GM18517 (cell line): ENCODE measurements at regions not wholly inside any gene's neighbourhood (a gene's known extent, or its start where the extent isn't known, plus 50 kb on each side); places are given as distances from the start of the nearest gene placed in this dataset.
"Not testable (repeated sequence)": the region's sequence is repeated elsewhere in the genome, so short reads cannot be mapped to it uniquely, and the experiment has no call there.

Source experiments
- ATAC-seq: cut with Tn5 transposase; IDR thresholded peaks from one replicate; pipeline ENCODE4 v1.9.1; 2021; ENCODE audit warnings: mild to moderate bottlenecking, moderate library complexity; ENCODE audit not compliant: unreplicated experiment

DNA sequence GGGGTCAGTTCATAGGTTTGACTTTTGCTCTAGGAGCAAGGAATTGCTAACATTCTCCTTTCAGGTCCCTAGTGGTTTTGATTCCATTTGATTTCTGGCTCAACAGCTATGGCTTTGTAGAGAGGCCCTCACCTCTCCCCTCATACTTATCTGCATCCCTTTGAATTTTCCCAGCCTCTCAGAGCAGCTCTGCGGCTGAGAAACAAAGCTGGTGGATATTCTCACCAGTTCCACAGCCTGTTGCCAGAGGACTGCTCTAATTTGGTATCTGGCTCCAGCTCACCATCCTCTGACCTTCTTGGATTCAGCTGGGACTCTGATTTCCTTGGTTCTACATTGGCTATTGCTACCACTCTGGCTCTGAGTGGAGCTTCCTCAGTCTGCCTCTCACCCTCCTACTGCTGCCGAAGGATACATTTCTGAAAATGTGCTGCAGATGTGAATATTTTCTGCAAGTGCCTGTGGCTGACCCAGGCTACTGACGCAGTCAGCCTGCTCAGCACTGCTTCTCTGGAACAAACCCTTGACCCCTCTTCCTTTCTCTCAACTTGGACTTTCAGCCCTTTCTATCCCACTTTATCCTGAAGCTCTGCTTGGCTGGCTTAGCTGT, 110.9 kb upstream of the ENPEP start:
- no peak for ATAC-seq

DNA sequence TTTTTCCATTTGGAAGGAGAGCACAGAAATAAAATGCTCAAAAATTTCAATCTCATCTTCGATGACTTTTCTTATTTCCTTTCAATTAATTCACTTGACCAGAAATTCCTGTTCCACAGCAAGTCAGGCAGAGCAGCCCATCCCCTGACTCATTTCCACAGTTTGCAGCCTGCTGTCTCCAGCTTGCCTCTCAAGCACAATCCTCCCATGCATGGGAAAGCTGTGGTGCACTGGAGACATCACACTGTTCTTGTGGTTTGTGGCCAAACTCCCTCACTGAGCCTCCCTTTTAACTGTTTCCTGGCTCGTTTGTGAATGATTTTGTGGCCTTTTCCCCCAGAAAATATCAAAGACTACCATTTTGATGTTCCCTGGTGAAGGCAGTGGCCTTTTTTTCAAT, 114.0 kb upstream of the ENPEP start:
- no peak for ATAC-seq

DNA sequence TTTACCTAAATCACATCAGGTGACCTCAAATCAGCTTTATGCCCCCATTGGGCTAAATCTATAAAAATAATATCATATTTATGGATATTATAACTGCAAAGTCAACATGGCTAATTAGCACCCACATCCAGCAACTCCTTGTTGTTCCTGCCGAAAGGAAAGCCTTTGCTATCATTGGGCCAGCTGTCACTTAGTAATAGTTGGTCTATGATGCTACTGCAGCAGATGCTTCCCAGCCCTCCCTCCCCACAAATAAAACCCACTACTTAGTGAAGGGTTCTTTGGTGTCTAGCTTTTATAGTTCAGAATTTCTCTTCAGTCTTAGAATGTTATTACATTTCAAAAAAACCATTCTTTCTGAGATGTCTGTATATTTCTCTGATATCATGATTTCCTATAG, 116.9 kb upstream of the ENPEP start:
- no peak for ATAC-seq

DNA sequence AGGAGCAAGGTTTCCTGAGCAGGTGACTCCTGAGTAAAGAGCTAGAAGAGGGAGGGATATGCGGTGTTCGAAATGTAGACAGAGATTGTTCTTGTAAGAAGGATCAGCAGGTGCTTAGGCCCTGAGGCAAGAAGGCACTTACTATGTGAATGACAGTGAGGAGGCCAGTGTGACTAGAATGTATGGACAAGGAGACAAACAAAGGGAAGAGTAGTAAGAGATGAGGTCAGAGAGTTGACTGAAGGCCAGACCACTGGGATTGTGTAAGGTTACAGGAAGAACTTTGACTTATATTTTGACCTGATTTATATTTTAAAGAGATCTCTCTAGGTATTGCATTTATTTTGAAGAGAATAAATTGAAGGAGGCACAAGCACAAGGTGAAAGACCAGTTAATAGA, 118.4 kb upstream of the ENPEP start:
- no peak for ATAC-seq

- no peak for ATAC-seq
These were observed 121.5 kb upstream of the ENPEP start for GRCh38 chr4:110354460-110354859.

- no peak for ATAC-seq
These were observed 123.1 kb upstream of the ENPEP start for GRCh38 chr4:110352670-110353442.

DNA sequence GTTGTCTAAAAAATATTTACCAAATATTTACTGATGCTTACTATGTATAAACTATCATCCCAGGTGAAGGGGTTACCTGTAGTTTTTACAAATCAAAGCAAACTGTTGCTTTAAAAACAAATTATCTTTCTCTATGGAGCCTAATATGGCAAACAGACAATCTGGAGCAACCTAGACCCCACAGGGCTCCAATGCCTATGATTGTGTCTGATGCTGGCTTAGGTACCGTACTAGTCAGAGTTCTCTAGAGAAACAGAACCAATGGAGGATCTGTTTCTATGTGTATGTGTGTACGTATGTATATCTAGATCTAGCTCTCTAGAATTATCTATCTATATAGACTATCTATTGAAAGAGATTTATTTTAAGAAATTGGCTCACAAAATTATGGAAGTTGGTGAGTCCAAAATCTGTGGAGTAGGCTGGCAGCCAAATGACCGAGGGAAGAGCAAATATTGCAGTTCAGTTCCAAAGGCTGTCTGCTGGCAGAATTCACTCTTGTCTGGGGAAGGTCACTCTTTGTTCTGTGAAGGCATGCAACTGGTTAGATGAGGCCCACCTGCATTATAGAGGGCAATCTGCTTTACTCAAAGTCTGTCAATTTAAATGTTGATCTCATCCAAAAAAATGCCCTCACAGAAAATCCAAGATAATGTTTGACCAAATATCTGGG, 127.1 kb upstream of the ENPEP start:
- ATAC-seq = no peak

GRCh38 chr4:110347805-110348204, 128.2 kb upstream of the ENPEP start:
- ATAC-seq = no peak

DNA sequence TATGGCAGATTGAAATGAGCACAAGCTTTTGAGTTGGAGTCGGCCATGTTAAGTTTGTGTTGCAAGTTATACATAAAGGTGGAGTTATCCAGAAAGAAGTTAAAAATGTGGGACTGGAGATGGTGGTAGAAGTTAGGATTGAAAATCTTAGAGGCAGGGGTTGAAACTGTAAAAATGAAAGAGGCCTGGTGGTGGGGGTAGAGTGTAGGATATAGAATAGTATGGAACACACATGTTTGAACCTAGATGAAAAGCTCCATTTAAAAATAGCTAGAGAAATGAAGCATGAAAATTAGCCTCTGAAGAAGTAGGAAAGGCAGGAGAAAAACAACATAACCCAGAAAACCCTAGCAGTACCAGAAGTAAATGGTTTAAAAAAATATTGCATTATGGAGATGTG, 131.8 kb upstream of the ENPEP start:
- no peak for ATAC-seq

DNA sequence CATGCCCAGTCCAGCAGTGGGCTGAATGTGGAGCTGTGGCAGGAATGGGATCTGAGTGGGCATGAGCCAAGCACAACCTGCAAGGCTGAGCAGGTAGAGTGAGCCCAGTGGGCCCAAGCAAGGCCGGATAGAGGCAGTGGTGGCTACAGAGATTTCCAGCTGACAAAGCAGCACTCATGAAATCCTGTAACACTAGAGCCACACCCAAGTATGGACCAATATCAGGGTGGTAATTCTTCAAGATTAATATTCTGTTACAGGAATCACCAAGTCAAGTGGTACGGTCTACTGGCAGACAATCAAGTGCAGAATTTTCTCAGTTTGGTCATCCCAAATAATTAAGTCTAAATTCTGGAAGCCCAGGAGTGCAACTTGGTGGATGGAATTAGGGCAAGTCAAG, 132.4 kb upstream of the ENPEP start:
- no peak for ATAC-seq

DNA sequence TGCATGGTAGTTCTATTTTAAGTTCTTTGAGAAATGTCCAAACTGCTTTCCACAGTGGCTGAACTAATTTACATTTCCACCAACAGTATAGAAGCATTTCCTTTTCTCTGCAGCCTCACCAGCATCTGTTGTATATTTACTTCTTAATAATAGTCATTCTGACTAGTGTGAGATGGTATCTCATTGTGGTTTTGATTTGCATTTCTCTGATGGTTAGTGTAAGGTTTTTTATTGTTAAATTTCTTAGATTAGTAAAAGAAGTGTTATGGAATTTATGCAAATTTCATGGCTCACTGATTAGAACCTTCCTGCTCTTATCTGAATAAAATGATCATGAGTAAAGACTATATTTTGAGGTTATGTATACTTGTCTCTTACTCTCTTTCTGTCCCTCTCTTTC, 134.8 kb upstream of the ENPEP start:
- peak; percentile 85 for ATAC-seq

GRCh38 chr4:110335399-110335798, 137.0 kb upstream of the ELOVL6 start:
- no peak for ATAC-seq

DNA sequence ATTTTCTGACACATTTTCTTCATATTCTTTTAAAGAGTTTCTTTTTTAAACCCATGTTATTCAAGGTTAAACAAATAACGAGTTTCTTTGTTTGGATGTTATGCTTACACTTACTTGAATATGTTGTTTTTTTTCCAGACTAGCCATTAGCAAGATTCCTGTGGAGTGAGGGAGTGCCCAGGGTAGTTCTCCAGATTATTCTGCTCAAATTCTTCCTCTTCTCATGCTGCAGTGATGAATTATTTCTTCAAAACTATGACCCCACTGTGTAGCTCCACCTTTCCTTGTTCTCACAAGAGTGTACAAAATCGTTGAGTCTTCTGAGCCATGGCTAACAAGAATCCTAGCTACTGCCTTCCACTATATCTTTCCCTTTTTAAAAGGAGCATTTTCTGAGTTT, 134.1 kb upstream of the ELOVL6 start:
- ATAC-seq = no peak

DNA sequence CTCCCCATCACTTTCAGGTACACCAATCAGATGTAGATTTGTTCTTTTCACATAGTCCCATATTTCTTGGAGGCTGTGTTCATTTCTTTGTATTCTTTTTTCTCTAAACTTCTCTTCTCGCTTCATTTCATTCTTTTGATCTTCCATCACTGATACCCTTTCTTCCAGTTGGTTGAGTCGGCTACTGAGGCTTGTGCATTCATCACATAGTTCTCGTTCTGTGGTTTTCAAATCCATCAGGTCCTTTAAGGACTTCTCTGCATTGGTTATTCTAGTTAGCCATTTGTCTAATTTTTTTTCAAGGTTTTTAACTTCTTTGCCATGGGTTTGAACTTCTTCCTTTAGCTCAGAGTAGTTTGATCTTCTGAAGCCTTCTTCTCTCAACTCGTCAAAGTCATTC, 128.0 kb upstream of the ELOVL6 start:
- not testable (repeated sequence) for ATAC-seq

DNA sequence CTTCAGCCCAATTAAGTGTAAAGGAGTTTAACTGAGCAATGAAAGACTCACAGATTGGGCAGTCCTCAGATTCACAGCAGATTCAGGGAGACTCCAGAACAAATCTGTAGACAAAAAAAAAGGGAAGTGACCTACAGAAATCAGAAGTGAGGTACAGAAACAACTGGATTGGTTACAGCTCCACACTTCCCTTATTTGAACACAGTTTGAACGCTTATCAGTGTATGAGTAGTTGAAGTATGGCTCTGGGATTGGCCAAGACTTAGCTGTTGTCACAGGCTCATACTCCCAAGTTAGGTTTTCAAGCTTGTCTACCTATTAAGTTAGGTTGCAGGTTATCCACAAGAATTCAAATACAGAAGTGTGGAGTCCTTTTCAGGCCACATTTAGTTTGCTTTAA, 112.4 kb upstream of the ELOVL6 start:
- no peak for ATAC-seq

DNA sequence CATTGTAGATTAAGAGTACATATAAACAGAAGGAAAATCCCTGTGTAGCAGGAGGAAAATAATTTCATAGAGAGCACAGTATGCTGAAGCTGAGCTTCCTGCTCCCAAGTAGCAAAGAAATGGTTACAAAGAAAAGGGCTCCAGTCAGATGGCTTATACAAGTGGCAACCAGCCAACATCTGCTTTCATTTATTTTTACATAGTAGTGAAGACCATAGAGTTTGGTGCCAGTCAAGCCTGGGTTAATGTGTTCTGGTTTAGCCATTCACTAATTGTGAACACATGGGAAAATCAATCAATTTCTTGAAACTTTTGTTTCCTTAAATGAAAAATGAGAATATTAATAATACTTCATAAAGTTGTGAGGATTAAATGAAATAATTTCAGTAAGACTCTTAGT, 111.3 kb upstream of the ELOVL6 start:
- ATAC-seq = no peak

GRCh38 chr4:110306303-110306702, 107.9 kb upstream of the ELOVL6 start:
- no peak for ATAC-seq

DNA sequence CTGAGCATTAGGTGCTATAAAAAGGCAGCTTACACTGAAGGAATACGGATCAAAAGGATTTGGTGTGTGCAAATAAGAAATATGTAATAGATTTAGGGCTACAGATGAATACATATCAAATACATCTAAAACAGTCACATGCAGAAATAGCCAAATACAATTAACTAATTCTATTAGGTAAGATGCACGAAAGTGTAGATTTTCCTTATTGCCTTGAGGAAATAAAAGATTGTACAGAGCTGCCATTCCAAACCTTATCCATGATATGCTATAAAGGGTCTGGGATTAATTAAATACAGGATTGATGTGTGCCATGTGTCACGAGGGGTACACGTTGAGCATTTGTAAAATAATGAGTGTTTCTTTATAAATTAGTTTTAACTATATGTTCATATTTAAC, 107.0 kb upstream of the ELOVL6 start:
- ATAC-seq = no peak

DNA sequence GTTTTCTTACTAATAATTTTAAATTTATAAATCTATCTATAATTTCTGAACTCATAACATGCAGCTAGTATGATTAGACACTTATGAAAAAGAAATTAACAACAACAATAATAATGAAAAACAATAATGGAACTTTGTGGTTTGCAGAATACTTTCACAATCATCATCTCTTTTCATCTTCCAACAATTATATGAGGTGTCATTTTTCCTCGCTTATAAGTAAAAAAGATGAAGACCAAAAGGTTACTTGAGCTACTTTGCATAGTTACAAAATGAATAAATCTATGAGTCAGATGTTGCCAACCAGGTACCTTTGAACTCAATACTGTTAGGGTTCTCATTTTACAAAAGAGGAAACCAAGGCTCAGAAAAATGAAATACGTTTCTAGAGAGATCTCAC, 98.5 kb upstream of the ELOVL6 start:
- ATAC-seq = peak; percentile 90

DNA sequence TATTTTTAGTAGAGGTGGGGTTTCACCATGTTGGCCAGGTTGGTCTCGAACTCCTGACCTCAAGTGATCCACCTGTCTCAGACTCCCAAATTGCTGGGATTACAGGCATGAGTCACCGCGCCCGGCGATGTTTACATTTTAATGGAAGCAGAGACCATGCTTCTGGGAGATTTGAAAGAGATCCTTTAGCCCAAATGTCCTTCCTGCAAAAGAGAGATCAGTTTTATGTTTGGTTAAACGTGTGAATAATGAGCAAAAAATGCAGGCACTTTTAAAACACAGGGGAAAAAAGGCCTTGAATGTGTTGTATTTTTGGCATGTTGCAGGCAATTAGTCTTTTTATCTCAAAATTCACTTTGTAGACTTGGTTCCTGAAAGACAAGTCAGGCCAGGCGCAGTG, 95.8 kb upstream of the ELOVL6 start:
- ATAC-seq = no peak

DNA sequence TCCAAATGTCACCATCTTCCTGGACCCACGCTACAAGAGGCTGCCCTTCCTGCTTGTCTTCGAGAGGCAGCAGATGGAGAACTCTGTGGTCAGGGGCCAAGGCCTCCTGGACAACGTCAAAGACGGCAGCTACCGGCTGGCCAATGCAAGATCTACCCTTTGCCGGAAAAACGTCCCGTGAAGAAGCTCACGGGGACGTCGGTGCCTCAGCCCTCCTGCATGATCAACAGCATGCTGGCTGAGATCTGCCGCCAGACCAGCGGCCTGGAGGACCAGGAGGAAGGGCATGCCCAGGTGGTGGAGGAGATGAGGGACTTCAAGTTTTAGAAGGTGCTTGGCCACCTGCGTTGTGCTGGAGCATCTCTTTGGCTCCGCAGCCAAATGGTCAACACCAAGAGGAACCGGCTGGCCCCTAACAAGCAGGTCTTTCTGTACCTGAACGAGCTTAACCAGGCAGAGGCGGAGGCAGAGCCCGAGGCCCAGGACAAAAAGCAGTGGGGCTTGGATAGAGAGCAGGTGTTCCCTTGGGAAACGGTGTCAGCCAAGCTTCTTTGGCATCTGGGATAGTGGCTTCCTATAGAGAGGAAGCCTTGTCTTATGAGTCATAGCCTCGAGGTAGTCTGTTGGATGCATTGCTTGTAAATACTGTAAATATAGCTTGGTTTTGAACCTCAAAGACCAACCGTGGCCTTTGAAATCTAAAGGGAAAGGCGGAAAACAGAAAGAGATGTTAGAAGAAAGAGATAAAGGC, 94.8 kb upstream of the ELOVL6 start:
- ATAC-seq = no peak

DNA sequence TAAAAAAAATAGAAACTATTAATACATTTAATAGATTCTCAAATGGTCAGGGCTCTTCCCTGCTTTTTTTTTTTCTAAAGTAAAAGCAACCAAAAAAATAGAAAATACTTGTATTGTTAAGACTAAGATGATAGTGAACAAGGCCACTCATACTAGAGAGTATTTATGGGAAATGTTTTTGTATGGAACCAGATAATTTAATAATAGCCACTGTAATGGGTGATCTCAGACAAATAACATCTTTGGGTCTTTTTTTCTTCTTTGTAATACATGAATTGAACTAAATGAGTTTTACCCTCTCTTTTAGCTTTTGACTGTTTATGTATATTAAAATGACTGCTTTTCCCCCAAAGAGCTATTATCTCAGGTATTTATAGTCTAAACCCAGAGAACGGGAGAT, 92.1 kb upstream of the ELOVL6 start:
- no peak for ATAC-seq
